GM21576 (cell line): ENCODE measurements at regions not wholly inside any gene's neighbourhood (a gene's known extent, or its start where the extent isn't known, plus 50 kb on each side); places are given as distances from the start of the nearest gene placed in this dataset.
"Not testable (repeated sequence)": the region's sequence is repeated elsewhere in the genome, so short reads cannot be mapped to it uniquely, and the experiment has no call there.

ENCODE experiments used
- ATAC-seq: cut with Tn5 transposase; IDR thresholded peaks from one replicate; pipeline ENCODE4 v1.9.1; 2021; ENCODE audit warnings: mild to moderate bottlenecking, moderate library complexity; ENCODE audit not compliant: unreplicated experiment

GRCh38 chr9:85112391-85112790, 442.9 kb downstream of the NTRK2 start:
- no peak for ATAC-seq

- no peak for ATAC-seq
These were observed 439.2 kb downstream of the NTRK2 start for GRCh38 chr9:85108746-85109145.

DNA sequence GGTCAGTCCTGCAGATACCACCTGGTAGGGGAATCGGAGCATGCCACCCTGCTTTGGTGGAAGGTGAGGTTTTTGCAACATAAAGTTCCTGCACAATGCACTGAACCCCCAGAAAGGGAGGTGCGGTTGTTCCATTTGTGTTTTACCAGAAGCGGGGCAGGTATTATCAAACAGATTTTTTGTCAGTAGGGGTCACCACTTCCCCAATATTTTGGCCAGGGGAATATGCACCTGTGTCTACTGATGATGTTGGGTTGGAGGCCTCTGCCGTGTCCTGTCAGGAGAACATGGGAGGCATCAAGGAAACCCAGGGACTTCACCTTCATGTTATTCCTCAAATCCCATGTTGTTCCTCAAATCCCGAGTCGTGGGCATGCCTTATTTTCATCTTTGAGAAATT, 438.7 kb downstream of the NTRK2 start:
- ATAC-seq = no peak

DNA sequence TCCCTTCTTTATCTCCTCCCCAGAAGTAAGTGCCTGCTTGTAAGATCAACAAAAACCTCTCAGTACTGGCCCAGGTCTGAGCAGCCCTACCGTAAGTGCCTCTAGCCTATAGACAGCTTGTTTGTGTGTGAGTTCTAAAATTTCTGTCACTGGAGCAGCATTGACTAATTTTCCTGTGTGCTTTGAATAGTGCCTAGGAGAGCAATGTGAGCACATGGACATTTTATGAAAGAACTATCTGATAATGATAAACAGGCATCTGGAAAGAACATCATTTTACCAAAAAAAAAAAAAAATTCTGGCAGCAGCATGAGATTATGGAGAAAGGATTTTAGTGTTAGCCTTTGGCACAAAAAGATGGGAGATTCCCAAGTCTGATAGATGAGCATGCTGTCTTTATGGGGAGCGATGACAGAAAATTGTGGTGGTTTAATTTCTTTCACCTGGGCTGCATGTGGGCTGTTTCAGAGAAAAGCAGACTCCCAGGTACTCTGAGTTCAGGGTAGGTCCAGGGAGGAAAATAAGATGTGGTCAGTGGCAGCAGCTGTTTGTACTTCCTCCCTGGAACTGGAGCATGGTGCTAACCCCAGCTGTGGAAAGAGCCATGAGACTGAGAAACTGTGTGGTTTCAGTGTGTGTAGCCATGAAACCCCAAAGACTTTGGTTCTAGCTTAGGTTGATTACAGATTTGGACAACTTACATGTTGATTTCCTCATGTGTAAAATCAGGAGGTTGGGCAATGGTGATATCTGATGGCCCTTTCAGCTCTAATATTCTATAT, 419.9 kb downstream of the NTRK2 start:
- no peak for ATAC-seq

DNA sequence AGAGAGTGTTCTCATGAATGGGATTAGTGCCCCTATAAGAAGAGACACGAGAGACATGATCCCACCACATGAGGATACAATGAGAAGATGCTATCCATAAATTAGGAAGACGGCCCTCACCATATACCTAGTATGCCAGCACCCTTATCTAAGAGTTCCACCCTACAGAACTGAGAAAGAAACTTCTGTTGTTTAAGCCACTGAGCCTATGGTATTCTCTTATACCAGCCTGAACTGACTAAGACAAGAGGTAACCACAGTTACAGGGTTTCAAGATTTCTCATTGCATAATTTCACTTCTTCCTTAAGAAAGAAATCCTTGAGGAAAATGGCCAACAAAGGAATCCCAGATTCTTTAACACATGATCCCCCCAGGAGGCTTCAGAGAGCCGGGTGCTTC, 412.4 kb downstream of the NTRK2 start:
- ATAC-seq = no peak

GRCh38 chr9:85079349-85079748, 409.8 kb downstream of the NTRK2 start:
- ATAC-seq = no peak

- ATAC-seq = no peak
These were observed 408.4 kb downstream of the NTRK2 start for GRCh38 chr9:85077944-85078343.

- not testable (repeated sequence) for ATAC-seq
These were observed 407.6 kb downstream of the NTRK2 start for GRCh38 chr9:85077146-85077545.
